DND-41 (cell line): ENCODE measurements at regions not wholly inside any gene's neighbourhood (a gene's known extent, or its start where the extent isn't known, plus 50 kb on each side); places are given as distances from the start of the nearest gene placed in this dataset.

Experiments used
- ATAC-seq: fragments of 200-7000 bp; cut with Tn5 transposase; 3 replicates; pipeline ENCODE4 v1.9.1; 2021; ENCODE audit warnings: low read depth; ENCODE audit not compliant: insufficient read depth
- DNase-seq: peaks from one replicate; pipeline ENCODE4 v3.0.0-alpha.2; 2020
- H2AFZ ChIP-seq: 2 replicates; pipeline ENCODE4 v1.6.0; 2012; ENCODE audit warnings: low read depth, low read length
- H3K27ac ChIP-seq: 2 replicates; pipeline ENCODE4 v1.5.1; 2012; ENCODE audit warnings: low read length, inconsistent platforms
- H3K27me3 ChIP-seq: fragments of 200-600 bp; sonication (generic); 2 replicates; pipeline ENCODE4 v1.6.0; 2012; ENCODE audit warnings: low read length, mild to moderate bottlenecking, inconsistent platforms; ENCODE audit not compliant: insufficient read depth, poor library complexity
- H3K36me3 ChIP-seq: 2 replicates; pipeline ENCODE4 v1.5.1; 2012; ENCODE audit warnings: low read length, inconsistent platforms; ENCODE audit not compliant: insufficient read depth
- H3K4me1 ChIP-seq: 2 replicates; pipeline ENCODE4 v1.5.1; 2012; ENCODE audit warnings: mild to moderate bottlenecking, low read length; ENCODE audit not compliant: insufficient read depth
- H3K4me2 ChIP-seq: 2 replicates; pipeline ENCODE4 v1.6.0; 2012; ENCODE audit warnings: mild to moderate bottlenecking, moderate library complexity, low read length, inconsistent platforms; ENCODE audit not compliant: insufficient read depth
- H3K4me3 ChIP-seq, 2 experiments: fragments of 200-600 bp in 1 of 2; shearing (Covaris generic) in 1 of 2; 2 replicates each; pipeline ENCODE4 v1.5.1; 2012 to 2016; ENCODE audit warnings: inconsistent platforms in 2 of 2, low read length in 2 of 2, mild to moderate bottlenecking in 2 of 2, low read depth in 1 of 2, moderate library complexity in 1 of 2
- H3K79me2 ChIP-seq: 2 replicates; pipeline ENCODE4 v1.6.0; 2012; ENCODE audit warnings: low read length, inconsistent platforms; ENCODE audit not compliant: insufficient read depth
- H3K9ac ChIP-seq: 2 replicates; pipeline ENCODE4 v1.6.0; 2012; ENCODE audit warnings: low read depth, mild to moderate bottlenecking, inconsistent platforms, low read length, moderate library complexity
- H3K9me3 ChIP-seq: 2 replicates; pipeline ENCODE4 v1.5.1; 2012; ENCODE audit warnings: low read length, moderate library complexity, mild to moderate bottlenecking, inconsistent platforms; ENCODE audit not compliant: insufficient read depth, severe bottlenecking
- H4K20me1 ChIP-seq: 2 replicates; pipeline ENCODE4 v1.6.0; 2012; ENCODE audit warnings: low read length; ENCODE audit not compliant: insufficient read depth
- CTCF ChIP-seq: IDR thresholded peaks from 2 replicates; pipeline ENCODE4 v1.5.1; 2012; ENCODE audit warnings: borderline replicate concordance, low read length, moderate library complexity, mild to moderate bottlenecking; ENCODE audit not compliant: poor library complexity, severe bottlenecking; ENCODE audit errors: extremely low read depth
- EZH2 ChIP-seq: IDR thresholded peaks from 3 replicates; pipeline ENCODE4 v1.6.1; 2012; ENCODE audit warnings: borderline replicate concordance, low read depth, mild to moderate bottlenecking, moderate library complexity, low read length, inconsistent platforms; ENCODE audit not compliant: severe bottlenecking

GRCh38 chr22:44577391-44578109 lies 79.5 kb upstream of the RTL6 start:
- Histone ChIP-seq H3K9ac (no peak overlapping the region), H3K79me2 (no peaks in the 10 kb centered on the region), H3K27ac (no peak overlapping the region), H2AFZ (no peak overlapping the region), H3K9me3 (no peaks in the 10 kb centered on the region), H3K4me3 (no peak overlapping the region), H3K4me1 (no peaks in the 10 kb centered on the region), H3K36me3 (no peaks in the 10 kb centered on the region), H4K20me1 (no peaks in the 10 kb centered on the region), H3K4me2 (no peak overlapping the region), H3K27me3 (no peaks in the 10 kb centered on the region)
- TF ChIP-seq CTCF (no peak), EZH2 (no peak)
- DNase-seq (no peak), ATAC-seq (no peak)

- no peaks in the 10 kb centered on the region for H4K20me1 ChIP-seq
- no peak for DNase-seq
- no peaks in the 10 kb centered on the region for H3K36me3 ChIP-seq
- H3K9me3 ChIP-seq: no peaks in the 10 kb centered on the region
- ATAC-seq: no peak
- H3K4me2 ChIP-seq: no peak overlapping the region
- no peaks in the 10 kb centered on the region for H3K79me2 ChIP-seq
- H3K4me1 ChIP-seq: no peaks in the 10 kb centered on the region
- H3K9ac ChIP-seq: no peak overlapping the region
- H2AFZ ChIP-seq: no peak overlapping the region
- no peaks in the 10 kb centered on the region for H3K27me3 ChIP-seq
- H3K4me3 ChIP-seq: no peak overlapping the region
- no peak overlapping the region for H3K27ac ChIP-seq
- TF ChIP-seq EZH2: no peak
- TF ChIP-seq CTCF: no peak
Measured at GRCh38 chr22:44576311-44577260, 78.6 kb upstream of the RTL6 start.

- DNase-seq: no peak
- H3K4me1 ChIP-seq: no peaks in the 10 kb centered on the region
- H3K27ac ChIP-seq: no peak overlapping the region
- no peak for ATAC-seq
- H3K4me3 ChIP-seq: no peak overlapping the region
- no peak overlapping the region for H3K9ac ChIP-seq
- H3K36me3 ChIP-seq: no peaks in the 10 kb centered on the region
- no peaks in the 10 kb centered on the region for H3K79me2 ChIP-seq
- TF ChIP-seq EZH2: no peak
- no peak for TF ChIP-seq CTCF
- no peaks in the 10 kb centered on the region for H3K27me3 ChIP-seq
- H3K9me3 ChIP-seq: no peaks in the 10 kb centered on the region
- no peak overlapping the region for H2AFZ ChIP-seq
- no peaks in the 10 kb centered on the region for H4K20me1 ChIP-seq
- no peak overlapping the region for H3K4me2 ChIP-seq
Measured at GRCh38 chr22:44575381-44576268, 77.6 kb upstream of the RTL6 start.
